ENCODE measurements at regions not wholly inside any gene's neighbourhood (a gene's known extent, or its start where the extent isn't known, plus 50 kb on each side); places are given as distances from the start of the nearest gene placed in this dataset.

DNA sequence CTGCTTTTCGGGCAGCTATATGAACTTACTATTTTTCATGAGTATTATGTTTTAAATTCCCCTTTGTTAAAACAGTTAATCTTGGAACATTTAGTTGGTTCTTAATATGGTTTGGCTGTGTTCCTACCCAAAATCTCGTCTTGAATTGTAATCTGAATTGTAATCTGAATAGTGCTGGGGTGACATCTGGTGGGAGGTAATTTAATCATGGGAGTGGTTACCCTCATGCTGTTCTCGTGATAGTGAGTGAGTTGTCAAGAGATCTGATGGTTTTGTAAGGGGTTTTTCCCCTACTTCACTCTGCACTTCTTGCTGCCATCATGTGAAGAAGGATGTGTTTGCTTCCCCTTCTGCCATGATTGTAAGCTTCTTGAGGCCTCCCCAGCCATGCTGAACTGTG is 305.4 kb upstream of the MAP3K7 start:
- TF ChIP-seq CTCF (IDR thresholded peaks at IDR 0.05; ENCODE audit: insufficient read depth, low read length) (no peak), REST (IDR thresholded peaks at IDR 0.05; ENCODE audit: insufficient replicate concordance, low read depth) (no peak)
